ENCODE measurements at regions not wholly inside any gene's neighbourhood (a gene's known extent, or its start where the extent isn't known, plus 50 kb on each side); places are given as distances from the start of the nearest gene placed in this dataset.

DNA sequence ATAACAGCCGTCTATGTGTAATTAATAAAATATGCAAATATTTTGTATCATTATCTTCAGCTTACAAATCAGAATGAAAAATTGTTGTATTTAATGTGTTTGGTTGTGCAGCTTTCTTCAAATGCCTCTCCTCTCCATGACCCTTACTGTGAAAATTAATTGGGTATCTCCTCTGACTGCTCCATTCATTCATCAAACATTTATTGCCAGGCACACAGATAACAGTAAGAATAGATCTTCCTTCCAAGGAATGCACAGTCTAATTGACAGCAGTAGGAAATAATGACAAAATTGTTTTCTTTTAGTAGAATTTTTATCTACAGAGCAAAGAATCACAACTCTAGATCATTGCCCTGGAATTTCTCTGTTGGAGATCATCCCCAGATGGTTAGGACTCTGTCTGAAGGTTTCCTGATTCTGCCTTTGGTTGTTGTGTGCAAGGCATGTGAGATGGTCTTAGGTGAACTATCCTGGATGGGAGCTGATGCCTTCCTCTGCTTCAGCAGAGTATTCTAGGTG is 395.0 kb upstream of the FAT1 start:
- Histone ChIP-seq H3K14ac (replicated peaks; ENCODE audit: low read depth, low read length) (0 out of 2 replicates have a peak overlapping the region, but pooled peaks have one; percentile 33), H2BK5ac (ENCODE audit: low read depth, low read length, poor library complexity, severe bottlenecking) (no peak overlapping the region), H3K18ac (ENCODE audit: low read depth, low read length) (no peak overlapping the region), H3K4me1 (ENCODE audit: control insufficient read depth, insufficient read depth, low read length) (peaks cover 2% of the 10 kb centered on the region; the same call in 1 of the 2 replicates), H2BK120ac (ENCODE audit: low read depth, low read length) (no peak overlapping the region), H3K27ac (ENCODE audit: insufficient read depth, low read length) (no peak overlapping the region), H4K91ac (ENCODE audit: insufficient read depth, low read depth, low read length) (no peak overlapping the region), H4K20me1 (ENCODE audit: insufficient read depth, low read length) (no peaks in the 10 kb centered on the region), H2BK15ac (ENCODE audit: low read depth, low read length) (no peak overlapping the region; the same call in 2 of the 3 replicates), H3K9me1 (ENCODE audit: insufficient read depth, low read length) (no peaks in the 10 kb centered on the region), H3K9me3 (ENCODE audit: control insufficient read depth, insufficient read depth, low read length) (no peaks in the 10 kb centered on the region), H2AK5ac (ENCODE audit: low read depth, low read length) (no peak overlapping the region), H3K23ac (ENCODE audit: low read depth, low read length) (no peak overlapping the region), H3K4me3 (ENCODE audit: insufficient read depth, low read depth, low read length) (no peak overlapping the region), H2AK9ac (replicated peaks; ENCODE audit: low read depth, low read length, poor library complexity) (no peak overlapping the region), H2AFZ (replicated peaks; ENCODE audit: low read length, poor library complexity) (peak overlapping the region; percentile 14), H3K36me3 (ENCODE audit: control insufficient read depth, insufficient read depth, low read length) (no peaks in the 10 kb centered on the region), H3K79me1 (ENCODE audit: low read depth in 1 of 2, low read length in 2 of 2) (no peaks in the 10 kb centered on the region), H3K9ac (ENCODE audit: low read depth, low read length) (no peak overlapping the region), H2BK20ac (ENCODE audit: low read depth, low read length) (no peak overlapping the region), H4K8ac (ENCODE audit: low read depth in 2 of 2, low read length in 2 of 2) (no peak overlapping the region), H3K4me2 (ENCODE audit: low read depth, low read length) (no peak overlapping the region), H4K5ac (ENCODE audit: low read depth, low read length) (no peak overlapping the region), H3K27me3 (ENCODE audit: control insufficient read depth, insufficient read depth, low read length) (peaks cover 2% of the 10 kb centered on the region; the same call in 1 of the 2 replicates), H3K56ac (ENCODE audit: extremely low read depth, insufficient read depth, low read length) (no peak overlapping the region), H3K4ac (ENCODE audit: low read depth, low read length) (no peak overlapping the region)
- TF ChIP-seq, protein P1, sequence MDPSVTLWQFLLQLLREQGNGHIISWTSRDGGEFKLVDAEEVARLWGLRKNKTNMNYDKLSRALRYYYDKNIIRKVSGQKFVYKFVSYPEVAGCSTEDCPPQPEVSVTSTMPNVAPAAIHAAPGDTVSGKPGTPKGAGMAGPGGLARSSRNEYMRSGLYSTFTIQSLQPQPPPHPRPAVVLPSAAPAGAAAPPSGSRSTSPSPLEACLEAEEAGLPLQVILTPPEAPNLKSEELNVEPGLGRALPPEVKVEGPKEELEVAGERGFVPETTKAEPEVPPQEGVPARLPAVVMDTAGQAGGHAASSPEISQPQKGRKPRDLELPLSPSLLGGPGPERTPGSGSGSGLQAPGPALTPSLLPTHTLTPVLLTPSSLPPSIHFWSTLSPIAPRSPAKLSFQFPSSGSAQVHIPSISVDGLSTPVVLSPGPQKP (IDR thresholded peaks at IDR 0.05; ENCODE audit: borderline replicate concordance, low read depth, low read length) = no peak
- TF ChIP-seq CHD1 (IDR thresholded peaks at IDR 0.05; ENCODE audit: low read depth, low read length) = no peak
- TF ChIP-seq, protein P2, sequence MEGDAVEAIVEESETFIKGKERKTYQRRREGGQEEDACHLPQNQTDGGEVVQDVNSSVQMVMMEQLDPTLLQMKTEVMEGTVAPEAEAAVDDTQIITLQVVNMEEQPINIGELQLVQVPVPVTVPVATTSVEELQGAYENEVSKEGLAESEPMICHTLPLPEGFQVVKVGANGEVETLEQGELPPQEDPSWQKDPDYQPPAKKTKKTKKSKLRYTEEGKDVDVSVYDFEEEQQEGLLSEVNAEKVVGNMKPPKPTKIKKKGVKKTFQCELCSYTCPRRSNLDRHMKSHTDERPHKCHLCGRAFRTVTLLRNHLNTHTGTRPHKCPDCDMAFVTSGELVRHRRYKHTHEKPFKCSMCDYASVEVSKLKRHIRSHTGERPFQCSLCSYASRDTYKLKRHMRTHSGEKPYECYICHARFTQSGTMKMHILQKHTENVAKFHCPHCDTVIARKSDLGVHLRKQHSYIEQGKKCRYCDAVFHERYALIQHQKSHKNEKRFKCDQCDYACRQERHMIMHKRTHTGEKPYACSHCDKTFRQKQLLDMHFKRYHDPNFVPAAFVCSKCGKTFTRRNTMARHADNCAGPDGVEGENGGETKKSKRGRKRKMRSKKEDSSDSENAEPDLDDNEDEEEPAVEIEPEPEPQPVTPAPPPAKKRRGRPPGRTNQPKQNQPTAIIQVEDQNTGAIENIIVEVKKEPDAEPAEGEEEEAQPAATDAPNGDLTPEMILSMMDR (conservative IDR thresholded peaks at IDR 0.05; ENCODE audit: low read depth, low read length) = no peak
- peak; percentile 0 for DNase-seq
- CTCF ChIA-PET = no interaction called here
- POLR2A ChIA-PET (ENCODE audit: unreplicated experiment) = no interaction called here
- no CpG with 5 or more reads among the region's 1 CpG for whole genome bisulfite sequencing, 2 experiments (ENCODE audit: extremely low coverage in 2 of 2, insufficient read length in 1 of 2)
- no TSS peak for BruUV-seq (replicated peaks)
- in situ Hi-C loops (cut with MboI; ENCODE audit: low sequenced_read_pairs) (no loop called here), intact Hi-C loops (cut with micrococcal nuclease) (no loop called here), dilution Hi-C loops (cut with HindIII; ENCODE audit: low sequenced_read_pairs, unreplicated experiment) (no loop called here)
- ATAC-seq (ENCODE audit: low read depth) = peak; percentile 42
